ENCODE measurements at regions not wholly inside any gene's neighbourhood (a gene's known extent, or its start where the extent isn't known, plus 50 kb on each side); places are given as distances from the start of the nearest gene placed in this dataset.
"Not testable (repeated sequence)": the region's sequence is repeated elsewhere in the genome, so short reads cannot be mapped to it uniquely, and the experiment has no call there.

- TF ChIP-seq, protein P1, sequence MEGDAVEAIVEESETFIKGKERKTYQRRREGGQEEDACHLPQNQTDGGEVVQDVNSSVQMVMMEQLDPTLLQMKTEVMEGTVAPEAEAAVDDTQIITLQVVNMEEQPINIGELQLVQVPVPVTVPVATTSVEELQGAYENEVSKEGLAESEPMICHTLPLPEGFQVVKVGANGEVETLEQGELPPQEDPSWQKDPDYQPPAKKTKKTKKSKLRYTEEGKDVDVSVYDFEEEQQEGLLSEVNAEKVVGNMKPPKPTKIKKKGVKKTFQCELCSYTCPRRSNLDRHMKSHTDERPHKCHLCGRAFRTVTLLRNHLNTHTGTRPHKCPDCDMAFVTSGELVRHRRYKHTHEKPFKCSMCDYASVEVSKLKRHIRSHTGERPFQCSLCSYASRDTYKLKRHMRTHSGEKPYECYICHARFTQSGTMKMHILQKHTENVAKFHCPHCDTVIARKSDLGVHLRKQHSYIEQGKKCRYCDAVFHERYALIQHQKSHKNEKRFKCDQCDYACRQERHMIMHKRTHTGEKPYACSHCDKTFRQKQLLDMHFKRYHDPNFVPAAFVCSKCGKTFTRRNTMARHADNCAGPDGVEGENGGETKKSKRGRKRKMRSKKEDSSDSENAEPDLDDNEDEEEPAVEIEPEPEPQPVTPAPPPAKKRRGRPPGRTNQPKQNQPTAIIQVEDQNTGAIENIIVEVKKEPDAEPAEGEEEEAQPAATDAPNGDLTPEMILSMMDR (conservative IDR thresholded peaks at IDR 0.05; ENCODE audit: low read depth, low read length) = no peak
- H3K4me3 ChIP-seq (ENCODE audit: low read depth, low read length) = no peak overlapping the region
- no peak for DNase-seq (ENCODE audit: low read depth)
Measured at GRCh38 chrX:115357326-115358120, 68.0 kb downstream of the LUZP4 start.

DNA sequence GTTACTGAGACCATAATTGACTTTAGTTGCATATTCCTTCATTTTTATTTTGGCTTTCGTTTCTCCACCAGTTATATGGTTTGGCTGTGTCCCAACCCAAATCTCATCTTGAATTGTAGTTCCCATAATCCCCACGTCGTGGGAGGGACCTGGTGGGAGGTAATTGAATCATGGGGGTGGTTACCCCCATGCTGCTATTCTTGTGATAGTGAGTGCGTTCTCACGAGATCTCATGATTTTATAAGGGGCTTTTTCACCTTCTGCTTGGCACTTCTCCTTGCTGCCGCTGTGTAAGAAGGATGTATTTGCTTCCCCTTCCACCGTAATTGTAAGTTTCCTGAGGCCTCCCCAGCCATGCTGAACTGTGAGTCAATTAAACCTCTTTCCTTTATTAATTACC is 70.0 kb downstream of the LUZP4 start:
- DNase-seq (ENCODE audit: low read depth); H3K4me3 ChIP-seq (ENCODE audit: low read depth, low read length): not testable (repeated sequence)

GRCh38 chrX:115360220-115360781 is 70.8 kb downstream of the LUZP4 start:
- TF ChIP-seq, protein P1 (conservative IDR thresholded peaks at IDR 0.05; ENCODE audit: low read depth, low read length) = no peak
- no peak overlapping the region for H3K4me3 ChIP-seq (ENCODE audit: low read depth, low read length)
- DNase-seq (ENCODE audit: low read depth) = no peak

- no peak overlapping the region for H3K4me3 ChIP-seq (ENCODE audit: low read depth, low read length)
- TF ChIP-seq, protein P1 (conservative IDR thresholded peaks at IDR 0.05; ENCODE audit: low read depth, low read length) = peak; percentile 44
- peak; percentile 66 for DNase-seq (ENCODE audit: low read depth)
Measured at GRCh38 chrX:115362334-115363095, 73.0 kb downstream of the LUZP4 start.

DNA sequence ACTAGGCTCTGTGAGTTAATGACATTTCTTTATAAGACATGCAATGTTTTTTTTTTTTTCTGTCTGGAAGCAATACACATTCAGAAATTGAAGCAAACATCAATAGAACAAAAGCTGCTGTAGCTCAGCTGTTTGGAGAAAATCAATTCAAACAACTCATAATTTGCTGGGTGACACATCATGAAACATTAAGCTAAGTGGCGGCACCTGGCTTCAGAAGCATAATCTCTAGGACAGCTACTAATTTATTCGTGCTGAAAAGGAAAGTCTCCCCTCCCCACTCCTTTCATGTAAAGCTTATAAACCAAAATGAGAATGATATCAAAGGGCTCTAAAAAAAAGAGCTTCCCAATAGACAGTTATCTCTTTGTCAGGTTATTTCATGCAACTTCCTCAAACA is 73.9 kb downstream of the LUZP4 start:
- TF ChIP-seq, protein P1 (conservative IDR thresholded peaks at IDR 0.05; ENCODE audit: low read depth, low read length) = no peak
- no peak overlapping the region for H3K4me3 ChIP-seq (ENCODE audit: low read depth, low read length)
- DNase-seq (ENCODE audit: low read depth) = no peak

- no peak for DNase-seq (ENCODE audit: low read depth)
- H3K4me3 ChIP-seq (ENCODE audit: low read depth, low read length) = no peak overlapping the region
- TF ChIP-seq, protein P1 (conservative IDR thresholded peaks at IDR 0.05; ENCODE audit: low read depth, low read length) = no peak
Measured at GRCh38 chrX:115363897-115364296, 74.4 kb downstream of the LUZP4 start.

DNA sequence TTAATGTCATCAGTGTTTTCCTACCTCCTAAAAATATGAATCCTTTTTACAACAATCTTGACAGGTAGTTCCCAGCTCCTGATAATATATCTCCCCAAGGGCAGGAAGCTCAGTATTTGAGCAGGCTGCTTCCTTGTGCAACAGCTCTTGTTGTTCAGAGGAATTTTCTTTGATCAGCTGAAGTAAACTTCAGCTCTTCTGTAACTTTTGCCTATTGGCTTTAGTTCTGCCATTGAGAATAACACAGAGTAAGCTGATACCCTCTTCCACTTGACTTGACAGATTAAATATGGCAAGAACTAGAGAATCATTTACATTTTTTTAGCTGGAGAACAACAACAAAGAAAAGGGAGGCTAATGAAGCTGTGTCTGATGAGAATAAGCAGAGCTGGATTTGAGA is 75.2 kb downstream of the LUZP4 start:
- DNase-seq (ENCODE audit: low read depth) = peak; percentile 32
- TF ChIP-seq, protein P1 (conservative IDR thresholded peaks at IDR 0.05; ENCODE audit: low read depth, low read length) = no peak
- H3K4me3 ChIP-seq (ENCODE audit: low read depth, low read length) = no peak overlapping the region

Measured in choroid plexus epithelial cell (primary cell).